Gastroesophageal sphincter (tissue), 4 donors: ENCODE measurements at regions not wholly inside any gene's neighbourhood (a gene's known extent, or its start where the extent isn't known, plus 50 kb on each side); places are given as distances from the start of the nearest gene placed in this dataset.
"Not testable (repeated sequence)": the region's sequence is repeated elsewhere in the genome, so short reads cannot be mapped to it uniquely, and the experiment has no call there.

Source experiments
- ATAC-seq: fragments of 150-250 bp; one replicate; pipeline ENCODE4 v1.9.1; 2016; ENCODE audit warnings: mild to moderate bottlenecking, moderate library complexity
- H3K27ac ChIP-seq, 4 donors: fragments of 200-600 bp; sonication (generic) in 3 of 4; 1 replicate in 3 of 4; 2 replicates in 1 of 4; pipeline ENCODE4 v1.5.1; 2016 to 2019
- H3K27me3 ChIP-seq: fragments of 200-600 bp; sonication (generic); one replicate; pipeline ENCODE4 v1.5.1; 2019
- H3K36me3 ChIP-seq, 2 donors: fragments of 200-600 bp; sonication (generic); one replicate each; pipeline ENCODE4 v1.5.1; 2019; ENCODE audit warnings: control low read depth in 1 of 2
- H3K4me1 ChIP-seq, 3 donors: fragments of 200-600 bp; sonication (generic); 1 replicate in 2 of 3; 2 replicates in 1 of 3; pipeline ENCODE4 v1.5.1; 2016 to 2019; ENCODE audit warnings: control low read depth in 2 of 3
- H3K4me3 ChIP-seq, 2 donors: fragments of 200-600 bp; sonication (generic); one replicate each; pipeline ENCODE4 v1.5.1; 2019; ENCODE audit warnings: mild to moderate bottlenecking in 1 of 2, moderate library complexity in 1 of 2
- H3K9me3 ChIP-seq, 3 donors: fragments of 200-600 bp; sonication (generic); one replicate each; pipeline ENCODE4 v1.5.1; 2017 to 2019; ENCODE audit warnings: control low read depth in 2 of 3
- EP300 ChIP-seq: sonication (generic); formaldehyde crosslinking; IDR thresholded peaks from one replicate; pipeline ENCODE4 v1.6.1; 2017; ENCODE audit warnings: antibody characterized with exemption, mild to moderate bottlenecking
- POLR2A ChIP-seq, 2 donors: fragments of 450-650 bp; IDR thresholded peaks; one replicate each; pipeline ENCODE4 v1.6.1; 2017; ENCODE audit warnings: antibody characterized with exemption in 2 of 2, mild to moderate bottlenecking in 2 of 2, moderate library complexity in 1 of 2
- POLR2AphosphoS5 ChIP-seq: sonication (generic); formaldehyde crosslinking; IDR thresholded peaks from one replicate; pipeline ENCODE4 v1.6.1; 2017; ENCODE audit warnings: antibody characterized with exemption
- WGBS, 2 donors: methylation state at CpG; one replicate each; pipeline ENCODE4 v1.1.5; 2018; ENCODE audit warnings: low coverage in 1 of 2; 5-methylcytosine and 5-hydroxymethylcytosine counted together
- TF ChIP-seq, protein P1 (sequence below), 4 experiments: fragments of 200-600 bp in 2 of 4; fragments of 450-650 bp in 2 of 4; sonication (generic) in 1 of 4; IDR thresholded peaks; one replicate each; pipeline ENCODE4 v1.5.1; 2017 to 2019; ENCODE audit warnings: antibody characterized with exemption in 4 of 4, mild to moderate bottlenecking in 2 of 4, moderate library complexity in 2 of 4

DNA sequence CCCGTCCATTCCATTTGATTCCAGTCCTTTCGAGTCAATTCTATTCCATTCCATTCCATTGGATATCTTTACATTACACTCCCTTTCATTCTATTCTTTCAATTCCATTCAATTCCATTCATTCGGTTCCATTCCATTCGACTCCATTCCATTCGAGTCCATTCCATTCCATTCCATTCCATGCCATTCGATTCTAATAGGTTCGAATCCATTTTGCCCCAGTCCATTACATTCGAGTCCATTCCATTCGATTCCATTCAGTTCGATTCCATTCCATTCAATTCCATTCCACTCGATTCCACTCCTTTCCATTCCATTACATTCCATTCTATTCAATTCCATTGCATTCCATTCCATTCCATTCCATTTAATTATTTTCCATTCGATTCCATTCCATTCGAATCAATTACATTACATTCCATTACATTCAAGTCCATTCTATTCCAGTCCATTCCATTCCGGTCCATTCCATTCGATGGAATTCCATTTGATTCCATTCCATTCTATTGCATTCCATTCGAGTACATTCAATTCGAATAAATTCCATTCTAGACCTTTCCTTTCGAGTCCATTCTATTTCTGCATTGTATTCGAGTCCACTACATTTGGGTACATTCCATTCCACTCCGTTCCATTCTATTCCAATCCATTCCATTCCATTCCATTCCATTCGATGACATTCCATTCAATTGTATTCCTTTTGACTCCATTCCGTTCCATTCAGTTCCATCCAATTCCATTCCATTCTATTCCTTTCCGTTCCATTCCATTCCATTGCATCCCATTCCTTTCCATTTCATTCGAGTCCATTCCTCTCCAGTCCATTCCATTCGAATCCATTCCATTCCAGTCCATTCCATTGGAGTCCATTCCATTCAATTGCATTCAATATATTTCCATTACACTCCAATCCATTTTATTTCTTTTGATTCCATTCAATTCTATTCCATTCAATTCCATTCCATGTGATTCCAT, 2604.8 kb upstream of the TPTE start:
- Histone ChIP-seq H3K36me3 (no peaks in the 10 kb centered on the region), H3K27ac (no peak overlapping the region), H3K9me3 (peaks cover 0 to 14% (median 2%) of the 10 kb centered on the region in 3 donors), H3K4me1 (no peaks in the 10 kb centered on the region), H3K27me3 (no peaks in the 10 kb centered on the region), H3K4me3 (no peak overlapping the region)
- ATAC-seq: peak; percentile 28
- TF ChIP-seq, protein P1, sequence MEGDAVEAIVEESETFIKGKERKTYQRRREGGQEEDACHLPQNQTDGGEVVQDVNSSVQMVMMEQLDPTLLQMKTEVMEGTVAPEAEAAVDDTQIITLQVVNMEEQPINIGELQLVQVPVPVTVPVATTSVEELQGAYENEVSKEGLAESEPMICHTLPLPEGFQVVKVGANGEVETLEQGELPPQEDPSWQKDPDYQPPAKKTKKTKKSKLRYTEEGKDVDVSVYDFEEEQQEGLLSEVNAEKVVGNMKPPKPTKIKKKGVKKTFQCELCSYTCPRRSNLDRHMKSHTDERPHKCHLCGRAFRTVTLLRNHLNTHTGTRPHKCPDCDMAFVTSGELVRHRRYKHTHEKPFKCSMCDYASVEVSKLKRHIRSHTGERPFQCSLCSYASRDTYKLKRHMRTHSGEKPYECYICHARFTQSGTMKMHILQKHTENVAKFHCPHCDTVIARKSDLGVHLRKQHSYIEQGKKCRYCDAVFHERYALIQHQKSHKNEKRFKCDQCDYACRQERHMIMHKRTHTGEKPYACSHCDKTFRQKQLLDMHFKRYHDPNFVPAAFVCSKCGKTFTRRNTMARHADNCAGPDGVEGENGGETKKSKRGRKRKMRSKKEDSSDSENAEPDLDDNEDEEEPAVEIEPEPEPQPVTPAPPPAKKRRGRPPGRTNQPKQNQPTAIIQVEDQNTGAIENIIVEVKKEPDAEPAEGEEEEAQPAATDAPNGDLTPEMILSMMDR (IDR thresholded peaks at IDR 0.05): no peak
- TF ChIP-seq EP300: no peak
- no peak for TF ChIP-seq POLR2A (IDR thresholded peaks at IDR 0.05)
- TF ChIP-seq POLR2AphosphoS5: no peak
- 66 to 73% methylated on average over 25 of the region's 25 CpGs for WGBS, 2 donors

DNA sequence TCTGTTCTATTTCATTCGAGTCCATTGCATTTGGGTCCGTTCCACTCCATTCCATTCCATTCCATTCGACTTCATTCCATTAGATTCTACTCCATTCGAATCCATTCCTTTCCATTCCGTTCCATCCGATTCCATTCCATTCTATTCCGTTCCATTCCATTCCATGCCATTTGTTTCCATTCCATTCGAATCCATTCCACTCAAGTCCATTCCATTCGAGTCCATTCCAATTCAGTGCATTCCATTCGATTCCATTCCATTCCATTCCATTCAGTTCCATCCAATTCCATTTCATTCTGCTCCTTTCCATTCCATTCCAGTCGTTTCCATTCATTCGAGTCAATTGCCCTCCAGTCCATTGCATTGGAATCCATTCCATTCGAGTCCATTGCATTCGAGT, 2603.7 kb upstream of the TPTE start:
- Histone ChIP-seq H3K36me3 (no peaks in the 10 kb centered on the region), H3K27ac (no peak overlapping the region), H3K4me1 (no peaks in the 10 kb centered on the region), H3K9me3 (peaks cover 0 to 14% (median 2%) of the 10 kb centered on the region in 3 donors), H3K27me3 (no peaks in the 10 kb centered on the region), H3K4me3 (no peak overlapping the region)
- ATAC-seq: no peak
- WGBS, 2 donors: 61 to 62% methylated on average over 14 of the region's 14 CpGs
- TF ChIP-seq POLR2AphosphoS5 (no peak), EP300 (no peak), POLR2A (IDR thresholded peaks at IDR 0.05) (no peak)
- TF ChIP-seq, protein P1 (IDR thresholded peaks at IDR 0.05): no peak

DNA sequence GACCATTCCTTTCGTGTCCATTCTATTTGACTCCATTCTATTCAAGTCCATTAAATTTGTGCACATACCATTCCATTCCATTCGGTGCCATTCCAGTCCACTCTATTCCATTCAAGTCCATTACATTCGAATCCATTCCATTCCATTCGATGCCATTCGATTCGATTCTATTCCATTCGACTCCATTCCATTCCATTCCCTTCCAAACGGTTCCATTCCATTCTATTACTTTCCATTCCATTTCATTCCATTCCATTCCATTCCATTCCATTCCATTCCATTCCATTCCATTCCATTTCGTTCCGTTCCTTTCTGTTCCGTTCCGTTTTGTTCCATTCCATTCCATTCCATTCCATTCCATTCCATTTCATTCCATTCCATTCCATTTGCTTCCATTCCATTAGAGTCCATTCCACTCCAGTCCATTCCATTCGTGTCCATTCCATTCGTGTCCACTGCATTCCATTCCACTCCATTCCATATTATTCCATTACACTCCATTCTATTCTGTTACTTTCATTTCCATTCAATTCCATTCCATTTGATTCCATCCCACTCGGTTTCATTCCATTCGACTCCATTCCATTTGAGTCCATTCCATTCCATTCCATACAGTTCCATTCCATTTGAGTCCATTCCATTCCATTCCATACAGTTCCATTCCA, 2595.3 kb upstream of the TPTE start:
- not testable (repeated sequence) for H3K27ac ChIP-seq, H3K4me3 ChIP-seq, H3K27me3 ChIP-seq, H3K4me1 ChIP-seq, H3K36me3 ChIP-seq
- WGBS, 2 donors: 60 to 68% methylated on average over 16 of the region's 16 CpGs
- peak; percentile 73 for ATAC-seq
- H3K9me3 ChIP-seq: peaks cover 0 to 18% (median 9%) of the 10 kb centered on the region in 3 donors

DNA sequence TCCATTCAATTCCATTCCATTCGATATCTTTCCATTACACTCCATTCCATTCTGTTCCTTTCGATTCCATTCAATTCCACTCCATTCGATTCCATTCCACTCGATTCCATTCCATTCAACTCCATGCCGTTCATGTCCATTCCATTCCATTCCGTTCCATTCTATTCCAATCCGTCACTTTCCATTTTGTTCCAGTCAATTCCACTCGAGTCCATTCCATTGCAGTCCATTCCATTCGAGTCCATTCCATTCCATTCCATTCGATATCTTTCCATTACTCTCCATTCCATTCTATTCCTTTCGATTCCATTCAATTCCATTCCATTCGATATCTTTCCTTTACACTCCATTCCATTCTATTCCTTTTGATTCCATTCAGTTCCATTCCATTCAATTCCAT, 2592.9 kb upstream of the TPTE start:
- peaks cover 0 to 43% (median 7%) of the 10 kb centered on the region in 3 donors for H3K9me3 ChIP-seq
- H3K4me3 ChIP-seq, ATAC-seq, H3K27ac ChIP-seq, H3K36me3 ChIP-seq, H3K27me3 ChIP-seq, H3K4me1 ChIP-seq: not testable (repeated sequence)
- WGBS, 2 donors: 66 to 69% methylated on average over 12 of the region's 12 CpGs

DNA sequence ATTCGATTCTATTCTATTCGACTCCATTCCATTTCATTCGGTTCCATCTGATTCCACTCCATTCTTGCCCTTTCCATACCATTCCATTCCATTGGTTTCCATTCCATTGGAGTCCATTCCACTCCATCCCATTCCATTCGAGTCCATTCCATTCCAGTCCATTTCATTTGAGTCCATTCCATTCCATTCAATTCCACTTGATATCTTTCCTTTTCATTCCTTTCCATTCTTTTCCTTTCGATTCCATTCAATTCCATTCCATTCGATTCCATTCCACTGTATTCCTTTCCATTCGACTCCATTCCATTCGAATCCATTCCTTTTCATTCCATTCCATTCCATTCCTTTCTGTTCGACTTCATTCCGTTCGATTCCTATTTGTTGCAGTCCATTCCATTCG, 2591.8 kb upstream of the TPTE start:
- ATAC-seq, H3K4me1 ChIP-seq, H3K4me3 ChIP-seq, H3K27me3 ChIP-seq, H3K27ac ChIP-seq, H3K36me3 ChIP-seq: not testable (repeated sequence)
- H3K9me3 ChIP-seq: peaks cover 0 to 54% (median 7%) of the 10 kb centered on the region in 3 donors
- 71 to 73% methylated on average over 12 of the region's 12 CpGs for WGBS, 2 donors

DNA sequence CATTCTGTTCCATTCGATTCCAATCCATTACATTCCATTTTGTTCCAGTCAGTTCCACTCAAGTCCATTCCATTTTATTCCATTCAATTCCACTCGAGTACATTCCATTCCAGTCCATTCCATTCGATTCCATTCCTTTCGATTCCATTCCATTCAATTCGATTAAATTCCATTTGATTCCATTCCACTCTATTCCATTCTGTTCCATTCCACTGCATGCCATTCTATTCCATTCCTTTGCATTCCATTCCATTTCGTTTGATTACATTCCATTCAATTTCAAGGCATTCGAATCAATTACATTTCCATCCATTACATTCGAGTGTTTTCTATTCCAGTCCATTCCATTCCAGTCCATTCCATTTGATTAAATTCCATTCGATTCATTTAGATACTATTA, 2590.9 kb upstream of the TPTE start:
- H3K4me3 ChIP-seq, ATAC-seq, H3K27ac ChIP-seq, H3K36me3 ChIP-seq, H3K27me3 ChIP-seq, H3K4me1 ChIP-seq: not testable (repeated sequence)
- peaks cover 0 to 62% (median 2%) of the 10 kb centered on the region in 3 donors for H3K9me3 ChIP-seq
- 50 to 65% methylated on average over 9 of the region's 9 CpGs for WGBS, 2 donors

DNA sequence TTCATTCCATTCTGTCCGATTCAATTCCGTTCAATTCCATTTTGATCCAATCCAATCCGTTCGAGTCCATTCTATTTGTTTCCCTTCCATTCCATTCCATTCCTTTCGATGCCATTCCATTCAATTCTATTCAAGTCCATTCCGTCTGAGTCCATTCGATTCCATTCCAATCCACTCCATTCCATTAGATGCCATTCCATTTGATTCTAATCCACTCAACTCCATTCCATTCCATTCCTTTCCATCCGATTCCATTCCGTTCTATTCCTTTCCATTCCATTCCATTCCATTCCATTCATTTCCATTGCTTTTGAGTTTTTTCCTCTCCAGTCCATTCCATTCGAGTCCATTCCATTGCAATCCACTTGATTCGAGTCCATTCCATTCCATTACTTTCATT, 2589.3 kb upstream of the TPTE start:
- H3K36me3 ChIP-seq, H3K27ac ChIP-seq, ATAC-seq, H3K4me1 ChIP-seq, H3K27me3 ChIP-seq, H3K4me3 ChIP-seq: not testable (repeated sequence)
- 62 to 74% methylated on average over 11 of the region's 11 CpGs for WGBS, 2 donors
- H3K9me3 ChIP-seq: peaks cover 0 to 79% (median 0%) of the 10 kb centered on the region in 3 donors

DNA sequence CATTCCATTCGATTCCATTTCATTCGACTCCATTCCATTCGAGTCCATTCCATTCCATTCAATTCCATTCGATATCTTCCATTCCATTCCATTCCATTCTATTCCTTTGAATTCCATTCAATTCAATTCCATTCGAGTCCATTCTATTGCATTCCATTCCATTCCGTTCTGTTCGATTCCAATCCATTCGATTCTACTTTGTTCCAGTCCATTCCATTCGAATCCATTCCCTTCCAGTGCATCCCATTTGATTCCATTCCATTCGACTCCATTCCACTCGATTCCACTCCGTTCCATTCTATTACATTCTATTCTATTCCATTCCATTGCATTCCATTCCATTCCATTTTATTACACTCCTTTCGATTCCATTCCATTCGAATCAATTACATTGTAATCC, 2588.5 kb upstream of the TPTE start:
- H3K27ac ChIP-seq, H3K4me3 ChIP-seq, H3K36me3 ChIP-seq, ATAC-seq, H3K4me1 ChIP-seq, H3K27me3 ChIP-seq: not testable (repeated sequence)
- 68 to 71% methylated on average over 14 of the region's 14 CpGs for WGBS, 2 donors
- peaks cover 0 to 86% (median 0%) of the 10 kb centered on the region in 3 donors for H3K9me3 ChIP-seq
